ENCODE measurements at regions not wholly inside any gene's neighbourhood (a gene's known extent, or its start where the extent isn't known, plus 50 kb on each side); places are given as distances from the start of the nearest gene placed in this dataset.
"Not testable (repeated sequence)": the region's sequence is repeated elsewhere in the genome, so short reads cannot be mapped to it uniquely, and the experiment has no call there.

DNA sequence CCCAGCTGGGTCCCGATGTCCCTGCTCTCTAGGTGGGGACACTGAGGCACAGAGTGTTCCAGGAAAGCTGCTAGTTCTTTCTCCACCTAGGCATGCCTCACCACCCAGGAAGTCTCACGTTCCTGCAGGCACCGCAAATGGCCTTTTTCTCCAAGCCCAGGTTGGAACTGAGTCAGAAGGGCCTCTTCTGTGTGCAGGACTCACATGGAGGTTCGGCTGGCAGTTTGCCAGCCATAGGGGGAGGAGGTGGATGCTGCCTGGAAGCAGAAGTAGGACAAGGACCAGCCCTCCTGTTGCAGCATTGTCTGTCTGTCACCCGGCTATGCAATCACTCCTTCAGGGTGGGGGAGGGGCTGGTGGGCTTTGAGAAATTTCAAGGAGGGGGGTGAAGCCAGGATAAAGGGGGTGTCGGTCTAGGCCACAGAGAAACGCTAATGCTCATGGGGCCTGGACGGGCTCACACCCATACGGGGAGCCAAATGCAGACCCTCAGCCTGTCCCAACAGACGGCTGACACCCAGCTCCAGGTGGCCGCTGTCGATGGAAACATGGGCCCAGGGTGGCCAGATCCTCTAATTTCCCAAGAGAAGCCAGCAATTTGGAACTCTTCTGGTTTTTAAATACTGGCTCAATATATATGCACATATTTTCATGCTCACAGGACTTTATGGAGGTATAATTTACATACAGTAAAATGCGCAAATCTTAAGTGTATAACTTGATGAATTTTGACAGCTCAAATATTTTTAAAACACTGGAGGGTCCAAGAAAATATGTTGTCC, 120.5 kb downstream of the PHETA1 start:
- no peak for DNase-seq

DNA sequence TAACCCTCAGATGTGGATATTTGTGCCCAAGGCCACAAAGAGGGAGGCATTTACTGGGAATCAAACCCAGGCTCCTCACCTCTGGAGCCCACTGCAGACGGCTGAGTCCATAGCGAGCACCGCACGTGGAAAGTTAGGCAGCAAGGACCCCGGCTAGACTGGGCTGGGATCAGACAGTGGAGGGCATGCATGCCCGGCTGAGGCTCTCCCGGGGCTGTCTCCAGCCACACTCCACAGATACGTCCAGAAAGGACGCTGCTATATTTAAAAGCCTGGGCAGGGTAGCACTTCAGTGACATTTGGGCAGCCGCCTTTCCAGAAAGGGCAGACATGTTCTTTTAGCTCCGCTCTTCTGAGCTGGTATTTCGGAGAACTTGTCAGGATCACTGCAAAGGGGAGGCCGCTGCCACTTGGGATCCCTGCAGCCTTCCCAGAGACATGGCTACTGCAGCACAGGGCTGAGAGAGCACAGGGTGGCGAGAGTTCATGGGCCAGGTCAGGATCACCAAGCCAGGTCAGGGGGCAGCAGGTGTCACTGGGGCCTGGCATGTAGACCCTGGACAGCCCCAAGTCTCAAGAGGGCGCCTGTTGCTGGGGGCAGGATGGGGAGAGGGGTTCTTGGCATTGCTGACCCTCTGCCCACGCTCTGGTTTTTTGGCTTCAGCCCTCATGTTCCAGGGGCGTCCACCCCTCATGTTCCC, 121.7 kb downstream of the PHETA1 start:
- DNase-seq: no peak

DNA sequence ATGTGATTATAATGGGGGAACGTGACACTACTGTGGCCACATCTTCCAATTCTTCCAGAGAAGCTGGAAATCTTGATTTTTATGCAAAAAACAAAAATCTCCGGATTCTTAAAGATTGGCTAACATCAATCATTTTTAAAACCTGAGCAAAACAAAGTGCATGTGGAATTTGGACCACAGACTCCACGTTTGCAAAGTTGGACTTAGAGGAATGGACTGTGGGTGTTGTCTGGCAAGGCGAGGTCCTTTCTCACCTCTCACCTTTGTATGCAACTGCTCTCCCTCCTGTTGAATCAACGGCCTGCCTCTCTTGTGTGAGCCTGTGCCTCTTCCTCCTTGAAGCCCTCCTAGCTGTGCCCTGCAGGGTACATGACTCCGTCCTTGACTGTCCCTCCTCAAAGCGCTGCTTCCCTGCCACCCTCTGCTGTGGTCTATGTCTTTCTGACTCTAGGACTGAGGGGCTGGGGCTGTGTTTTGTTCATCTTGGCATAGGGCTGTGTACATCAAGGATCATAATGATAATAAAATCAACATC, 122.4 kb downstream of the PHETA1 start:
- no peak for DNase-seq

DNA sequence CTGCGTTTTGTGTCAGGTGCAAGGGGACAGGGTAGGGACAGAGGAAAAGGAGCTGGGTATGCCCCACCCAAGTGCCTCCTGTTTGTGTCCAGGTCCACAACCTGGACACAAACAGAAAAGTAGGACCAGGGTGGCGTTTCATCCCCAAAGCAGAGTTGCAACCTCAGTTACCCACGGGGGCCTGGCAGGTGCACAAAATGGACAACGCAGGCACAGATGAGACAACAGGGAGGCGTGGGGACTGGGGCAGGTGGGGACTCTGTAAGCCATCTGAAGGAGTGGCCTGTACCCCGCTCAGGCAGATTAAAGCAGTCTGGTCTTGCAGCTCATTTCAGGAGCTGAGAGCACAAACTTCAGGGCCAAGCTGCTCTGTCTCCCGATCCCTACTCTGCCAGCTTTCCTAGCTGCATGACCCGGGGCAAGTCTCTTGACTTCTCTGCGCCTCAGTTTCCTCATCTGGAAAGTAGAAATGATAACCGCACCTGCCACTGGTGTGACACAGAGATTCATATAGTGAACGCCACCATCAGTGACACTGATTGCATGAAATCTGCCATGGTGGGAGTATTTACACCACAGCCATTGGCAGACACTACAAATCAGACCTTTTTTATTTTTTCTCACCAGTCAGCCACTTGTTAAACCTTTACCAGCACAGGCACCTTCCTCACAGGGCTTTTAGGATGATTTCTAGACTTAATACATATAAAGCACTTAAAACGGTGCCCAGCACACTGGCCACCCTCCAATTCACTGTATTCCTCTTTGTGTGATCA, 123.0 kb downstream of the PHETA1 start:
- no peak for DNase-seq

DNA sequence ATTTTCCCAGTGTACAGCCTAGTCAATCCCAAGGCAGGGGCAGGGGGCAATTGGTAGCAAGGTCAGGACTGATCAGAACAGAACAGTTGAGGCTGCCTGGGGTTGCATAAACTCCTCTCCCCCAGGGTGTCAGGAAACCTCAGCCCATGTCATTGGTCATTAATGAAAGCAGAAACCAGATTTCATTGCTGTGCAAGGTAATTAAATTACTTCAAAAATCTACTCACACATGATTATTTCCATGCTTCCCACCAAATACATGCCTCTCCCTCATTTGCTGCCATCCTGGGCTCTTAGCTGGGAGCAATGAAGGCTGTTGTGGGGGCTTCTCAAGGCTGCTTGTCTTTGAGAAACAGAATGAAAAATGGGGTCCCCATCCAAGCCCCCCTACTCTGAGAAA, 124.2 kb downstream of the PHETA1 start:
- DNase-seq: no peak

DNA sequence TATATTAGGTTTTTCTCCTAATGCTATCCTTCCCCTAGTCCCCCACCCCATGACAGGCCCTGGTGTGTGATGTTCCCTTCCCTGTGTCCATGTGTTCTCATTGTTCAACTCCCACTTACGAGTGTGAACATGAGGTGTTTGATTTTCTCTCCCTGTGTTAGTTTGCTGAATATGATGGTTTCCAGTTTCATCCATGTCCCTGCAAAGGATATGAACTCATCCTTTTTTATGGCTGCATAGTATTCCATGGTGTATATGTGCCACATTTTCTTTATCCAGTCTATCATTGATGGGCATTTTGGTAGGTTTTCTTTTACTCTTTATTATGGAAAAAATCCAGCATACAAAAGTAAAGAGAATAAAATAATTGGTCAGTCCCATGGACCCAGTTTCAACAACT, 126.1 kb downstream of the PHETA1 start:
- not testable (repeated sequence) for DNase-seq

DNA sequence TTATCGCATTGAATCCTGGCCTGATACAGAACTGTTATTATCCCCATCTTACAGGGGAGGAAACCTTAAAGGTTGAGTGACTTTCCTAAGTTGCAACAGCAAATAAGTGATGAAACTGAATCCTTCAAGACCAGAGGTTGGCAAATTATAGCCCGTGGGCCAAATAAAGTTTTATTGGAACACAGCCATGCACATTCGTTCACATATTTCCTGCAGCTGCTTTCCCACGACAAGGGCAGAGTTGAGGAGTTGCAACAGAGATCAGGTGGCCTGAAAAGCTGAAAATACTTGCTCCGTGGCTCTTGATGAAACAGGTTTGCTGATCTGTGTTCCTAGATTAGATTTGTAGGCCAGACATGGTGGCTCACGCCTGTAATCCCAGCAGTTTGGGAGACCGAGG, 126.7 kb downstream of the PHETA1 start:
- DNase-seq: no peak

DNA sequence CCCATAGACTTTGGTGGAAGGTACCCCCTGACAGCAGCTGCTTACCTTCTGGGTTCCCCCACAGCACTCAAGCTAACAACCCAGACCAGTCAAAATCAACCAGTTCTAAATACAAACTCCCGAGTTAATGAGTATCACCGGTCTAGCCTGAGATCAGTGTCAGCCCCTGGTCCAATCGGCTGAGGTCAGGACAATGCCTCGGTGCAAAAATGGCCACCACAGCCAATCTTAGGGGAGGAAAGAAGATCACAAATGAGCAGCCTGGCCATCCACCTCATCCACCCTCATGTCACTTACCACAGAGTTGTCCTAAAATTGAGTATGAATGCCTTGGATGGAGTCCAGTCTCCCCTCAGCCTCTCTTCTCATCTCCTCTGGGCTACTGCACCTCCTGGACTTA, 128.5 kb downstream of the PHETA1 start:
- no peak for DNase-seq

DNA sequence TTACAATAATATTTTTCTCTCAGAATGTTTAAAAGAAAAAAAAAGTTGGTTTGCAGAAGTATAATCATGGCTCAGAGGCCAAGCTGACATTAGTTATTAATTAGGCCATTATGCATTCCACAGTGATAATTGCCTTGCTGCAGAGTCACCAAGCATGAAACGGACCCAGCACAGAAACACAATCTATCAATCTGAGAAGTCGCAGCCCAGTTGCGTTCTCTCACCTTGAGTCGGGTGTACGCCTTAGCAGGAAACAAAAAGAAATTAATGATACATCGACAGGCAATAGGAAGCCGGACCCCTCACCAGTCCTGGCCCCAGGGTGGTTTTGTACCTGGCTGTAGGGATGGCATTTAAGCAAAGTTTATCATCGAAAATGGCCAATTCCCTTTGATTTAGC, 129.7 kb downstream of the PHETA1 start:
- DNase-seq: no peak

DNA sequence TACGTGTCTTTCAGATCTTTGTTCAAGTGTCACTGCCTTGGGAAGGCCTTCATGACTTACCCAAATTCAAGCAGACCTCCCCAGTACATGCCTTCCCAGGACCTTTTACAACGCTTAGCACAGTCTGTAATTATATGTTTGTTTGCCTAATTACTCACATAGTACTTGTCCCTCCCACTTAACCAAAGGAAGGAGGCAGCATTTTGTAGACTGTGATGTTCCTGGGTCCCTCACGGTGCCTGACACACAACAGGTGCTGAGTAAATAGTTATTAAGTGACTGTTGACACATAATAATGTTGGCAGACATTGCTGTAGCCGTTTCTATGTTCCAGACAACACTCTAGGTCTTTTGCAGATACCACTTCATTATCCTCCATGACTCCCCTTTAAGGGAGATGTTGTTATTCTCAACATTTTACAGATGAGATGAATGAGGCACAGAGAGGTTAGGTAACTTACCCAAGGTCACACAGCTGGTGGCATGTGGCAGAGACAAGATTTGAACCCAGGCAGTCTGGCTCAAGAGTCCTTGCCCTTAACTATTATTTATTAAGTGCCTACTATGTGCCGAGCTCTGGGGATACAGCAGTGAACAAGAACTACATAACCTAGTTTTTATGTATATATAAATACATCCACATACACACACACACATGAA, 130.7 kb downstream of the PHETA1 start:
- no peak for DNase-seq

DNA sequence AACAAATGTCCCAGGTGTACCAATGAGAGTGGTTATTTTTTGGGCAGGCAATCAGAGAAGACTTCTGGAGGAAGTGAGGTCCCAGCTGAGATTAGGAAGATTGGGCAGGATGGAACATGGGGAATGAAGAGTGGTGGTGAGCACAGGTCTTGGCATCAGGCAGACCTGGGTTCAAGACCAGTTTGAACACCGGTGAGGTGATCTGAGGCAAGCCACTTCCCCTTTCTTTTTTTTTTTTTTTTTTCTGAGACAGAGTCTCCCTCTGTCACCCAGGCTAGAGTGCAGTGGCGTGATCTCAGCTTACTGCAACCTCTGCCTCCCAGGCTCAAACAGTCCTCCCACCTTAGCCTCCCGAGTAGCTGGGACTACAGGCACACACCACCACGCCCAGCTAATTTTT, 134.4 kb downstream of the PHETA1 start:
- not testable (repeated sequence) for DNase-seq

DNA sequence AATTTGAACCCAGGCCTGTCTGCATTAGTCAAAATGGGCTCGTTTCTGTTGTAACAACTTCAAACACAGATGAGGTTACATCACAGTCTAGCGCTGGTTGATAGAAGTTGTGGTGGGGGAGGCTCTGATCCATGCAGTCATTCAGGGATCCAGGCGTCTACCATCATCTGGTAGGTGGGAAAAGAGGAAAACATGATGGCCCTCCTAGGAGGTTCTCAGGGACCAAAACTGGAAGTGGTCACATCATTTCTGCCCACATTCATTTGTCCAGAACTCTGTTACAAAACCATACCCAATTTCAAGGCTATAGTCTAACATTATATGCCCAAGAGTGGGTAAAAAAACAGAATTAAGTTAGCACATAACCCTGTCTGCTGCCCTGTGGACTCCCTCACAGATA, 135.1 kb downstream of the PHETA1 start:
- DNase-seq: no peak

DNA sequence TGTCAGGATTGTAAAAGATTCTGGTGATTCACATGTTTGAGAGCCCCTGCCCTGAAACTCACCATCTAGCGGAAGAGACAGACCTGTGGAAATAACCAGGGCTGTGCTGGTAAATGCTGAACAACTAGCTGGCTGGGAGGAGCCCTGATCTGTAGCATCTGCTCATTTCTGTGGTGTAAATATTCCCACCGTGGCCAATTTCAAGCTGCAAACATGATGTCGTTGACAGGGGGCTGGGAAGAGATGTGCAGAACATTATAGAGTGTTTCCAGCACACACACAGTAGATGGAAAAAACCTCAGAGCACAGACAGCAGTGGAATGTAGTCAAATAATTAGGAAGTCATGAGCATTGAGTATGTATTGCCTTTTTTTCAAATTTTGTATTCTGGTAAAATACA, 138.2 kb downstream of the PHETA1 start:
- no peak for DNase-seq

DNA sequence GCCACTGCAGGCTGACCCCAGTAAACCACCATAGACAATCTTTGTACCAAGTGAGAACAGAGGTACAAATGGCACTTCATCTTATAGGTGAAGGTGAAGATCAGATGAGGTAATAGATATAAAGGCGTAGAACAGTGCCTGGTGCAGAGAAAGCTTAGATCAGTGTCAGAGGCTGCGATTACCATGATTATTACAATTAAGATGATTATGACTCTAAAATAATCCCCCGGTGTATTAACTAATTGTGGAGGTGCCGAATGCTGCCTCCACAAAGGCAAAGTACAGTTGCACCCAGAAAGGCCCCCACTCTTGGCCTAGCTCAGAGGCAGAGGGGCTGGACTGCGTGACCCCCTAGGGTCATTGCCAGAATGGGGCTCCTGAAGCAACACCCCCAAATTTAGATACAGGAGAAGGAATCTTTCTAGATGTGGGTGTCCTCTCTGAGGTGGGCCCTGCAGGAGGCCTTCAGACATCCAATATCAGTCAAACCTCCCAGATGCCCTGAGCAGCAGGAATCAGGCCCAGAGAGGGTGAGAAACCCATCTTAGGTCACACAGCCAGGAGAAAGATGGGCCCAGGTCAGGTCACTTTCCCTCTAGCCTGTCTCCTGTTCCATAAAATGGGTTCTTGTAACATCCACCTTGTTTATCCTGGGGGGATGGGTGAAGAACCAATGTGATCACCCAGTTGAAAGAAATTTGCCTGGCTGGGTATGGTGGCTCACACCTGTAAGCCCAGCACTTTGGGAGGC, 139.8 kb downstream of the PHETA1 start:
- no peak for DNase-seq

DNA sequence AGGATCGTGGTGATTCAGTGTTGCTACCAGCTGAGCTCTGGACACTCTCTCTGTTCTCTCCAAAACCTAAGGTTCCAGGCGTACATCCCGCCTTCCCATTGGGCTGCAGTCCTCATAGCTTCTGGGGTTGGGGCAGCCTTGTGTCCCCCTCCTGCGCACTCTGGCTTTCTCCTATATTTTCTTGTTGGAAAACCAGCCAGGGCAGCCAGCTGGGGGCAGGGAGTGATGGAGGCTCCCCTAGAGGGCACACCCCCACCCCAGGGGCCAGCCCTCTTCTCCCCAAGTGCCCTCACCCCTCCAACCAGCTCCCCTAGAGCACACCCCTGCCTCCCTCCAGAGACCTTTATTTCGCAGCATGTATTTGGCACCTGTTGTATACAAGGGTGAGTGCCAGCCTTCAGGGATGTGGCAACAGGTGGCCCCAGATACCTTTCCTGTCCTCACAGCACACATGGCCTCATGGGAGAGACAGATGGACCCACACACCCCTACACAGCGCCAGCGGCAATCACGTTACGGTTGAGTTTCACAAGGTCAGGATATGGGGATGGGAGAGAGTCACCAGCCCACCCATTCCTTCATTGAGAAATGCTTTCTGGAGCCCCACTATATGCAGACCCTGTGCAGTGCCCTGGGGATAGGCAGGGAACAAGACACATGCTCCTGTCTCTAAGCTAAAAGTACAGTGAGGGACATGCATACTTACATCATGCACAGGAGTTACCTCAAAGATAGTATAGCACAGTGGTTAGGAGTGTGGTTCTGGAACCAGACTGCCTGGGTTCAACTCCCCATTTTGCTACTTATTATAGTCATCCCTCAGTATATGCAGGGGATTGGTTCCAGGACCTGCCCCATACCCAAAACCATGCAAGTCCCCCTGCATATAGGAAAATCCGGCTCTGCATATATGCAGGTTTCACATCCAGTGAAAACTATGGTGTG, 141.1 kb downstream of the PHETA1 start:
- DNase-seq: no peak

DNA sequence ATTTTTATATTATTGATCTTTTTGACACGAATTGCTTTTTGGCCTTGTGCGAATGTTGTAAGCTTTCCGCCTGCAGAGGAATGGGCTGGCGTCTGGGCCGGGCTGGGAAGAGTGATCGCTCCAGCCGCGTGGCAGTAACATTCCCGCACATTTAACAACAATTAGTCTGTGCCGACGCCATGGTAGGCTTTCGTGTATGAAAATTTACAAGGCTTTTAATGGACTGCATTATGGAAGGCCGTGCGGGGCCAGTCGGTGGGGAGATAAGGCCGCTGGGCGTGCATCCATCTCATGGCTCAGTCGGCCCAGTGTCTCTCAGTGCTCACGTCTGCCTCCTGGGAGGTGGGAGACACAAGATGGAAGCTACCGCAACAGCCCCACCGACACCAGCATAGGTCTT, 142.2 kb downstream of the PHETA1 start:
- no peak for DNase-seq

DNA sequence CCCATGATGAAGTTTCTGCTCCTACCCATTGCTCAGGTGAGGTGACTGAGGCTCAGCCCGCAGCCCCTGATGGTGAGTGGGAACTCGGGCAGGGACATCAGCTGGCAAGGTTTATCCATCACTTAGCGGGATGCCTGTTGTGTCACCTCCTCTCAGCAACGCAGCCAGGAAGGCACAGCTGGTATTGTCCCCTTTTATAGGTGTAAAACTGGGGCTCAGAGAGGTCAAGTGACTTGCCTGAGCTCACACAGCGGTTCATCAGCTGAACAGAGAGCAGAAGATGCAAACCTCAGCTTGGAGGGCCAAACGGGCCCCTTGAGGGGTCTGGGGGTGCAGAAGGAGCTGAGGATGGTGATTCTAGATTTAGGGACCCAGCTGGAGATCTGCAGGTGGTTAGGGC, 143.6 kb downstream of the PHETA1 start:
- no peak for DNase-seq

DNA sequence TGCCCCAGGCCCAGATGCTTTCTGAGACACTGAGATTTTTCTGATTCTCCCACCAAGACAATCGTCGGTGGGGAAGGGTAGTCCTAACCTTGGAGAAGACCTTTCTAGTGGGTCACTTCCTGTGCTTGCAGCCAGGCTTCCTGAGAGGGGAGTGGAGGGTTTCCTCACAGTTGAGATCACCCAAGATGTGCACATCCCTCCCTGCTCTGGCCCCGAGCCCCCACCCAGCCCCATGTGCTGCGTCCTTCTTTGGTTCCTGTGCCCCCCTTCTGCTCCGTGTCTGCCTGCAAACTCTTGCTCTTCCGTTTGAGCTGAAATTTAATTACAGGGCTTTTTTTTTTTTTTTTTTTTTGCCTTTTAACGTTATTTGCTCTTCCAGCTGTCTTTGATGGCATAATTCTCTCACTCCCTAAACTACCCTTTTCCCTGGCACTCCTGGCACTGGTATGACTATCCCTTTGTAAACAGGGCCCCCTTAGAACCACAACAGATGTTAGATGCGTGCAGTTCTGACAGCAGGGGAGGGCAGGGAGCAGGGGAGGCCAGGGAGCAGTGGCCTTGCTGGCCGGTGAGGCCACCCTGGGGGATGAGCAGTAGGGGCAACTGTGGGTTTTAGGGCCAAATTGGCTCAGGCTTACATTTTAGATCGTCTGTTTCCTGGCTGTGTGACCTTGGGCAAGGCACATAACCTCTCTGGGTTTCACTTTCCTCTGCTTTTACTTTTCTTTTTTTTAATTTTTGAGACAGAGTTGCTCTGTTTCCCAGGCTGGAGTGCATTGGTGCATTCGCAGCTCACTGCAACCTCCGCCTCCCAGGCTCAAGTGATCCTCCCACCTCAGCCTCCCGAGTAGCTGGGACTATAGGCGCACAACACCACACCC, 144.5 kb downstream of the PHETA1 start:
- DNase-seq: no peak

DNA sequence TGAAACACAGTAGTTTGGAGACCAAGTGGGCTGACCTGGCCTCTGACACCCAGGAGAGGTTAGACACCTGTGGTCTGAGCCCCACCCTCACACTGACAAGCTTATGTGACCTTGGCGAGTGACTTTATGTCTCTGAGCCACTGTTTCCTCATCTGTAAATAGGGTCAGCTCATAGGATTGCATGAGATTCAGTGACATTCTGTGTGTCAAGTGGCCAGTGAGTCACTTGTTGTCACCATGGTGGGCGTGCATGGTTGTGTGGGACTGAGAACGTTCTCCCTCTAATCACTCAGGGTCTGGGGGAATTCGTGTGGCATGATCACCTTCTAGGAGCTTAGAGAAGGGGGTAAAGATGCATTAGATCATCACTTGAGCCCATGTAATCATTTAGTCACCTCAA, 146.4 kb downstream of the PHETA1 start:
- peak in 1 of 2 experiments; percentile 20 for DNase-seq

DNA sequence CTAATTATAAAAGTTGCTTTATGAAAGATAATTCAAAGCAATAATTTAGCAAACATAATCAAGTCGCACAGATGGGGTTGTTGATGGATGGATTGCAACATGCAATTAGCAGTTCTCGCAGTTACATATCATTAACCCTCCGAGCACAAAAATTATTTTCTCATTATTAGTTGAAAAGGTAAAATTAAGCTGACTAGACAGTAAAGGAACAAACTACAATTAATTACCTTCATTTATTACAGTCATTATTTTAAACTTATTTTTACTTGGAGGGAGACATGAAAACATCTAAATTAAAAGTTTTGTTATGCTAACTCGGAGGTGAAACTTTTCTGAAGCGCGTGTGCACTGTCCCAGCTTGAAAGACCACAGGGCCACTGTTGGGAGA, 146.9 kb downstream of the PHETA1 start:
- DNase-seq: no peak
